OCI-LY7 (cell line): ENCODE measurements at regions not wholly inside any gene's neighbourhood (a gene's known extent, or its start where the extent isn't known, plus 50 kb on each side); places are given as distances from the start of the nearest gene placed in this dataset.

Experiments used
- BruUV-seq: library from RNA; stranded (reverse); fragments of 400-500 nt; replicated peaks from 2 replicates; lab custom pipeline; 2021; lab: Mats Ljungman, UMichigan
- CTCF ChIA-PET: fragments of 300-600 bp; sonication (Branson Sonifier 250); formaldehyde crosslinking; loops from one replicate; lab custom pipeline; 2022; ENCODE audit warnings: antibody characterized with exemption; ENCODE audit not compliant: unreplicated experiment; lab: Charles Lee
- POLR2A ChIA-PET: fragments of 300-600 bp; sonication (Branson Sonifier 250); formaldehyde crosslinking; loops from one replicate; lab custom pipeline; 2022; ENCODE audit warnings: antibody characterized with exemption; lab: Charles Lee
- DNase-seq: peaks from one replicate; pipeline ENCODE4 v3.0.0-alpha.2; 2015; ENCODE audit warnings: low spot score
- H2AFZ ChIP-seq: fragments of 200-600 bp; sonication (generic), shearing (Covaris generic); 2 replicates; pipeline ENCODE4 v1.6.1; 2014; ENCODE audit warnings: mild to moderate bottlenecking, antibody characterized with exemption, low read length, moderate library complexity
- H3K27ac ChIP-seq: fragments of 200-600 bp; sonication (generic); 2 replicates; pipeline ENCODE4 v1.5.1; 2014; ENCODE audit warnings: mixed run types, low read depth, mild to moderate bottlenecking, moderate library complexity, low read length, inconsistent platforms; ENCODE audit not compliant: poor library complexity, severe bottlenecking
- H3K36me3 ChIP-seq: fragments of 200-600 bp; sonication (generic); 2 replicates; pipeline ENCODE4 v1.6.1; 2014; ENCODE audit warnings: mild to moderate bottlenecking, antibody characterized with exemption, low read length, moderate library complexity, mixed read lengths; ENCODE audit not compliant: insufficient read depth
- H3K4me1 ChIP-seq: fragments of 200-600 bp; sonication (generic); 2 replicates; pipeline ENCODE4 v1.5.1; 2014; ENCODE audit warnings: mild to moderate bottlenecking, low read length; ENCODE audit not compliant: insufficient read depth, poor library complexity, severe bottlenecking
- H3K4me2 ChIP-seq: fragments of 200-600 bp; sonication (generic); 2 replicates; pipeline ENCODE4 v1.6.1; 2014; ENCODE audit warnings: mild to moderate bottlenecking, low read length
- H3K4me3 ChIP-seq: fragments of 200-600 bp; sonication (generic); 2 replicates; pipeline ENCODE4 v1.5.1; 2014; ENCODE audit warnings: mild to moderate bottlenecking, low read depth, low read length; ENCODE audit not compliant: poor library complexity, severe bottlenecking
- H3K79me2 ChIP-seq: fragments of 200-600 bp; sonication (generic); 2 replicates; pipeline ENCODE4 v1.6.1; 2016; ENCODE audit warnings: low read depth, mild to moderate bottlenecking, low read length, moderate library complexity, mixed read lengths; ENCODE audit not compliant: insufficient read depth
- H3K9me2 ChIP-seq: fragments of 200-600 bp; sonication (generic); 2 replicates; pipeline ENCODE4 v1.6.1; 2016; ENCODE audit warnings: mild to moderate bottlenecking, low read length, mixed read lengths; ENCODE audit not compliant: insufficient read depth
- H3K9me3 ChIP-seq: fragments of 200-600 bp; sonication (generic); 2 replicates; pipeline ENCODE4 v1.6.1; 2014; ENCODE audit warnings: mild to moderate bottlenecking, mixed run types, low read length, mixed read lengths
- H4K20me1 ChIP-seq: fragments of 200-600 bp; sonication (generic); 2 replicates; pipeline ENCODE4 v1.6.1; 2014; ENCODE audit warnings: mild to moderate bottlenecking, antibody characterized with exemption, low read length, moderate library complexity, mixed read lengths; ENCODE audit not compliant: insufficient read depth
- EZH2phosphoT487 ChIP-seq: fragments of 200-600 bp; sonication (generic); IDR thresholded peaks from 2 replicates; pipeline ENCODE4 v1.6.1; 2018; ENCODE audit warnings: low read depth, borderline replicate concordance, mild to moderate bottlenecking, mixed run types, antibody characterized with exemption, low read length, moderate library complexity, mixed read lengths
- intact Hi-C: fragments of 100-400 bp; cut with micrococcal nuclease; formaldehyde crosslinking; loops from one replicate; pipeline ENCODE4 v1.10.0; 2022; ENCODE audit not compliant: unreplicated experiment
- TF ChIP-seq, protein P1 (sequence below): fragments of 200-600 bp; sonication (generic); conservative IDR thresholded peaks from 2 replicates; pipeline ENCODE4 v1.5.1; 2014; ENCODE audit warnings: mild to moderate bottlenecking, antibody characterized with exemption, low read length, moderate library complexity, mixed read lengths

DNA sequence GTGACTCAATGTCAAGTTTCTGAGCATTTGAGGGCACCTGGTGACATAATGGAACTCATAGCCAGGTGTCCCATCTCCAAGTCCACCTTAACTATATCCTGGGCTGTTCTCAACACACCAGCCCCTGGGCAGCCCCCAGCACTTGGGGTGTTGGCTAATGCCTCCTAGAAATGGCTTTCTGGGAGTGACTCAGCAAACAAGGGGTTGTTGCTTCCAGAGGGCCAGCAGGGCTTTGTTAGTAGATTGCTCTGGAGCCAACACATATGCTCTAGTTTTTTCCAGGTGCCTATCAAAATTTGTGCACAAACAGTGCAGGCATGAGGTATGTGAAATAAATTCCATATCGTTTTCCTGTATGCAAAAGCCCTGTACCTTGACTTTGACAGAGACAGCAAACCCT lies 448.4 kb downstream of the SLC4A3 start:
- no peaks in the 10 kb centered on the region for H4K20me1 ChIP-seq
- no peak for TF ChIP-seq EZH2phosphoT487
- TF ChIP-seq, protein P1, sequence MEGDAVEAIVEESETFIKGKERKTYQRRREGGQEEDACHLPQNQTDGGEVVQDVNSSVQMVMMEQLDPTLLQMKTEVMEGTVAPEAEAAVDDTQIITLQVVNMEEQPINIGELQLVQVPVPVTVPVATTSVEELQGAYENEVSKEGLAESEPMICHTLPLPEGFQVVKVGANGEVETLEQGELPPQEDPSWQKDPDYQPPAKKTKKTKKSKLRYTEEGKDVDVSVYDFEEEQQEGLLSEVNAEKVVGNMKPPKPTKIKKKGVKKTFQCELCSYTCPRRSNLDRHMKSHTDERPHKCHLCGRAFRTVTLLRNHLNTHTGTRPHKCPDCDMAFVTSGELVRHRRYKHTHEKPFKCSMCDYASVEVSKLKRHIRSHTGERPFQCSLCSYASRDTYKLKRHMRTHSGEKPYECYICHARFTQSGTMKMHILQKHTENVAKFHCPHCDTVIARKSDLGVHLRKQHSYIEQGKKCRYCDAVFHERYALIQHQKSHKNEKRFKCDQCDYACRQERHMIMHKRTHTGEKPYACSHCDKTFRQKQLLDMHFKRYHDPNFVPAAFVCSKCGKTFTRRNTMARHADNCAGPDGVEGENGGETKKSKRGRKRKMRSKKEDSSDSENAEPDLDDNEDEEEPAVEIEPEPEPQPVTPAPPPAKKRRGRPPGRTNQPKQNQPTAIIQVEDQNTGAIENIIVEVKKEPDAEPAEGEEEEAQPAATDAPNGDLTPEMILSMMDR = no peak
- no peaks in the 10 kb centered on the region for H3K9me3 ChIP-seq
- DNase-seq = no peak
- no peak overlapping the region for H3K4me3 ChIP-seq
- no peak overlapping the region for H3K4me2 ChIP-seq
- ChIA-PET CTCF (no interaction called here), POLR2A (interaction anchor here (1.0 kb wide), 1 partner anchor 11 kb away, joined by 3 read pairs; no protein-coding TSS in a partner anchor)
- BruUV-seq = no TSS peak
- no peaks in the 10 kb centered on the region for H3K9me2 ChIP-seq
- no peaks in the 10 kb centered on the region for H3K79me2 ChIP-seq
- no peak overlapping the region for H3K27ac ChIP-seq
- H2AFZ ChIP-seq = no peak overlapping the region
- H3K4me1 ChIP-seq = no peaks in the 10 kb centered on the region
- no peaks in the 10 kb centered on the region for H3K36me3 ChIP-seq
- intact Hi-C loops = no loop called here

DNA sequence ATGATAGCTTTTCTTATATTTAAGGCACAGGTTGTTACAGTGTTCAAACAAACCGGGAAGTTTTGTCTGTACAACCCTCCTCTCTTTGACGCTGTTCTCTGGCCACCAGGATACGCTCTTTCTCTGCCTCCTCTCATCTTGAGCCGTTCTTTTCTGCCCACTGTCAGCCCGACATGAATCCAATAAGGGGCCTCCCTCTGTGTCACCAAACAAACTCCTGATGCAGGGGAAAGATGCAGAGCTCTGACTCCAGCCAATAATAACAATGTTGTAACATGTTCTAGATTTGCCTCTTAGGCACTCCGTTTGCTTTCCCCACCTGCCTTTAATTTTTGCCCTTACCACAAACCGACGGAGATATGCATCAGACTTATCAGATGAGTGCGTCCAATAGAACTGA lies 449.3 kb downstream of the SLC4A3 start:
- no peak overlapping the region for H2AFZ ChIP-seq
- no peak for TF ChIP-seq EZH2phosphoT487
- TF ChIP-seq, protein P1 = no peak
- no peak overlapping the region for H3K27ac ChIP-seq
- no peaks in the 10 kb centered on the region for H4K20me1 ChIP-seq
- no peaks in the 10 kb centered on the region for H3K9me2 ChIP-seq
- CTCF ChIA-PET = no interaction called here
- no peak overlapping the region for H3K4me2 ChIP-seq
- H3K4me3 ChIP-seq = no peak overlapping the region
- no peaks in the 10 kb centered on the region for H3K79me2 ChIP-seq
- DNase-seq = no peak
- no peaks in the 10 kb centered on the region for H3K4me1 ChIP-seq
- POLR2A ChIA-PET = interaction anchor here (1.0 kb wide), 1 partner anchor 10 kb away, joined by 3 read pairs; no protein-coding TSS in a partner anchor
- no TSS peak for BruUV-seq
- intact Hi-C loops = no loop called here
- H3K9me3 ChIP-seq = no peaks in the 10 kb centered on the region
- no peaks in the 10 kb centered on the region for H3K36me3 ChIP-seq

DNA sequence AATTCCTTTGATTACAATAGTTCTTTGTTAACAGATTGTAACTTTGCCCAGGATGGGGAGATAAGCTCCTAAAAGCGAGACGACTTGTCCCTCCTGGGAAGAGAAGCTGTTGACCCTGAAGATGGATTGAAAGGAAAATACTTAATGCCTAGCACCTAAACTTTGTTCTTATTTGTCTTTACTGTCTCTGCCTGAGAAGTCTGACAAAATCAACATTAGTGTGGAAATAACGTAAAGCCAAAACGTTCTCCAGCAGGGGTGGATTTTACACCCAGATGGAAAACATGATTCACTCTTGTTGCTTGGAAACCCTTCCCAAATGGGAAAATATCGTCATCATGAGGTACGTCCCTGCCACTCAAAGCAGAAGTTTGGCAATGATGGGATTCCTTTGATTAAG lies 450.1 kb downstream of the SLC4A3 start:
- no TSS peak for BruUV-seq
- Histone ChIP-seq H3K9me3 (no peaks in the 10 kb centered on the region), H3K36me3 (no peaks in the 10 kb centered on the region), H4K20me1 (no peaks in the 10 kb centered on the region), H3K4me1 (no peaks in the 10 kb centered on the region), H3K9me2 (no peaks in the 10 kb centered on the region), H3K4me2 (no peak overlapping the region), H2AFZ (no peak overlapping the region), H3K4me3 (no peak overlapping the region), H3K79me2 (no peaks in the 10 kb centered on the region), H3K27ac (no peak overlapping the region)
- TF ChIP-seq, protein P1 = no peak
- TF ChIP-seq EZH2phosphoT487 = no peak
- DNase-seq = no peak
- CTCF ChIA-PET = no interaction called here
- intact Hi-C loops = no loop called here
- POLR2A ChIA-PET = no interaction called here
